Medulla oblongata (tissue), 1 donor: ENCODE measurements at regions not wholly inside any gene's neighbourhood (a gene's known extent, or its start where the extent isn't known, plus 50 kb on each side); places are given as distances from the start of the nearest gene placed in this dataset.

Experiments
- DNase-seq: peaks from one replicate; pipeline ENCODE4 v3.0.0-alpha.2; 2015; ENCODE audit errors: extremely low spot score

DNA sequence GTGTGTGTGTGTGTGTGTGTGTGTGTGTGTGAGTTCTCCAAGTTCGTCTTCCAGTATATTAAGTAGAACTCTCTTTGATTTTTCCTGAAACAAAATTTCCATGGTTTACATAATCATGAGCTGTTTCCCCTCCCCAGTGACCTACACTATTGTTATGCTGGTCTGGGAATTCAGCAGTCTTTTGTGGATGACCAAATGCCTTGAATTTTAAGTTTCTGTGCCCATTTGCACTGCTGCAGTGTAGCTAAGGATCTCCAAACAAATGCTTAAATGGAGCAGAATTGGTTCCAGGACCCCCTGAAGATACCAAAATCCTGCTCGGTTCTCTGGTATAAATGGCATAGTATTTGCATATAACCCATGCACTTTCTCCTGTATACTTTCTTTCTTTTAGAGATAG lies 77.2 kb upstream of the SLC34A2 start:
- DNase-seq, result no peak

DNA sequence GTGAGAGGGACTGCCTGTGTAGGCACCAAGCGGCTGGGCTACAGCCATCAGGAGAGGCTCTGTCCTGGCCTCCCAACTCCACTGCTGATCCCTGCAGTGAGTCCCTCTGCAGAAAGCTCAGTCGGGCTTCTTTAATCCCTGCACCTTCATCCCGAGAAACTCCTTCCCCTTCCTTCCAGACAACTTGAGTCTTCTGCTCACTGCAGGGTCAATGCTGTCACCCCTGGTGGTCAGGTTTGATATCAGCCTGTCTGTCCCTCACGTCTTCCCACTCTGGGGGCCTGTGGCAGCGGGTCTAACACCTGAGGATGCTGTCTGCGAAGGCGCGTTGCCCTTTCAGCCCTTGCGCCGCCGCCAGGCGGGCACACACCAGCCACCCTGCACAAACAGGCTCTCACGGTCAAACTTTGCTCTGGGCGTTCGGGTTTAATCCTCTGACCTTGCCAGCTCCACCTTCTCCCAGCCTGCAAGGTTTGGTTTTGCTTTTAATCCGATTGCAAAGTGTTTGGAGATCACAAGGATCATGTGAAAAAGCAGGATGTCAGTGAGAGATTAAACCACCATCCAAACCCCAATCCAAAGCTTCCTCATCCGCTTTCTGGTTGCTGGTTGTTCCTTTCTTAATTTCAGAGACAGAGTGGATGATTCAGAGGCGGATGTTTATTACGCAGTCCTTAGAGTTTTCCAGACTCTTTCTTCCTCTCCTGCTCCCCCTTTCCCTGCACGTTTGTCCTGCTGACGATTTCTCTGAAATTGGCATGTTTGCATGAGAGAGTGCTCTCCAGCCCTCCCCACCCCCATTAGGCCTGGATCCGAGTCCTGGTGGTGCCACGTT lies 74.8 kb upstream of the SLC34A2 start:
- DNase-seq, result no peak

DNA sequence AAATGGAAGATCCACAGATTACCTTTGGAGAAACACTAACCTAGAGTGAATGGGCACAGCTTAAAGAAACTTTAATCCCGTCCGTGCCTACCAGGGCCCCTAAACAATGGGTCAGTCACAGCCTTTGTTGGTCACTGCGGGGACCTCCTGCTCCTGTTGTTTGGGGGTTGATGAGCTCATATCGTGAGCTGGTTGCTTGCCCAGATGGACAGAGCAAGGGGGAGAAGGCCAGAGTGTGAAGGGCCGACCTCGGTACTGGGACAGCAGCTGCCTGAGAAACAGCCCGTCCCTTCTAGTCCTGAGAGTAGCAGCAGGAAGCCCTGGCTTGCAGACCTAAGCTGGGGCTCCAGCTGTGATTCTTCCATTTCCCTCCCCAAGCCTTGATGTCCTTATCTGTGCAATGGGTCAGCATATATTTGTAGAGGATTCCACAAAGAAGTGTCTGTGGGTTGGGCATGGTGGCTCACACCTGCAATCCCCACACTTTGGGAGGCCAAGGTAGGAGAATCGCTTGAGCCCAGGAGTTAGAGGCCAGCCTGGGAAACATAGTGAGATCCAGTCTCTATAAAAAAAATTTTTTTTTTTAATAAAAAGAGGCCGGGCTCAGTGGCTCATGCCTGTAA lies 69.6 kb upstream of the SLC34A2 start:
- DNase-seq, result no peak

DNA sequence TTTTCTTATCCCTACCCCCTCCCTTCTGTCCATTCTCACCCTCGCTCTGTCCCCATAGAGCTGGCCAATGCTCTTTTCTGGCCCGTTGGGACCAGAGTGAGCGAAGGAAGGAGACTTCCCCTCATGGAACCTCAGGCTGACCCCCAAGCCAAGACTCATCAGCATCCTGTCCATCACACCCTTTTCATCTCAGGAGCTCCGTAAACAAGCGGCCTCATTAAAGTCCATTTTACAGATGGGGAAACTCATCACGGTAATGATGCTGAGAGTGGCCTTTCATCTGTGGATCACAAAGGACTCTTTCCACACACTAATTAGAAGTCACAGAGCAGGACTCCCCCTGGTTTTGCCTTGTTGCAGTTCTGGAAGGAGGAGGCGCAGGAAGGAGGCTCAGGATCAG lies 67.4 kb upstream of the SLC34A2 start:
- DNase-seq, result no peak

DNA sequence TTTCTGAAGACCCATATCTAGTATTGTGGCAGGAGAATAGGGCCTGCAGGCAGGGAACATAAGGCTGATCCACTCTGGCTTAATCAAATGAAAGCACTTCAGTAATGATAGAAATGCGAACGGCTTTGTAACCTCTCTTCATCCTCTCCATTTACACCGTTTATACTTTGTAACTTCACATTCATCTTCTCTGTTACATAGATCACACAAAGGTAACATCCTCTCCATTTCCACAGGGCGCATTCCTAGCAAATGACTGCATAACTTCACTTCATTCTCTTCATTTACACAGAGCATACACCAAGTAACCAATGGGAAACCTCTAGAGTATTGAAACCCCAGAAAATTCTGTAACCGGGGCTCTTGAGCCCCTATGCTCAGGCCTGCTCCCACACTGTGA lies 65.5 kb upstream of the SLC34A2 start:
- no peak for DNase-seq

DNA sequence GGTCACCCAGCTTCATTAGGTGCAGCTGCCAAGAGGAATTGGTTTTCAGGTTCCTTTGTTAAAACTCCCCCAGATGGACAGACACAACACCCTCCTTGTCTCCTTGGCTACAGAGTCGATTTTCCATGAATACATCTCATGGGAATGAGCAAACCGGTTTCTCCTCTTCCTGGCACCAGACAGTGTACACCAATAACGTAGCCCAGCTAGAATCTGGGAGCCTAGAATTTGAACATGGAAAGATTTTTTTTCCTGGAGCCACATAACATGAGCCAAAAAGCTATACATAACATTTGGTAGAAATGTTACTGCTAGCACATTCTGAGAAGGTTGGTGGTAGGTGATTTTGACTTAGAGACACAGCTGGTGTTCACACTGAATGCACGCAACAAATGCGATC lies 62.9 kb upstream of the SLC34A2 start:
- DNase-seq, result no peak
